HepG2 (cell line): ENCODE measurements at regions not wholly inside any gene's neighbourhood (a gene's known extent, or its start where the extent isn't known, plus 50 kb on each side); places are given as distances from the start of the nearest gene placed in this dataset.

ENCODE experiments used
- ATAC-seq: fragments of 200-7000 bp; cut with Tn5 transposase; 3 replicates; pipeline ENCODE4 v1.9.1; 2020; ENCODE audit warnings: mild to moderate bottlenecking, moderate library complexity
- BruUV-seq: library from RNA; stranded (reverse); fragments of 400-500 nt; replicated peaks from 2 replicates; lab custom pipeline; 2021; lab: Mats Ljungman, UMichigan
- CTCF ChIA-PET: fragments of 300-600 bp; formaldehyde crosslinking; extraction: SDS; loops from one replicate; lab custom pipeline; 2021; ENCODE audit warnings: low total read pairs, inconsistent platforms, low intra/inter-chr PET ratio; lab: Yijun Ruan, JAX
- POLR2A ChIA-PET: fragments of 350-600 bp; sonication (Branson Sonifier 250); formaldehyde crosslinking; loops from one replicate; lab custom pipeline; 2020; ENCODE audit warnings: antibody characterized with exemption, inconsistent platforms; lab: Yijun Ruan, JAX
- DNase-seq: peaks from one replicate; pipeline ENCODE4 v3.0.0-alpha.2; 2015; ENCODE audit warnings: low spot score
- FAIRE-seq: peaks from 3 replicates; lab custom pipeline; 2011; peaks lifted over from hg19 to GRCh38; lab: Jason Lieb, UNC
- H2AFZ ChIP-seq: one replicate; pipeline ENCODE4 v1.6.1; 2011; ENCODE audit warnings: low read length, inconsistent platforms
- H3K27ac ChIP-seq: fragments of 300-600 bp; 3 replicates; pipeline ENCODE4 v1.8.0; 2011; ENCODE audit warnings: mixed run types, mild to moderate bottlenecking, mixed read lengths, low read length, inconsistent platforms; ENCODE audit not compliant: insufficient read depth; ENCODE audit errors: extremely low read length
- H3K27me3 ChIP-seq, 2 experiments: fragments of 200-600 bp in 1 of 2; 2 replicates in 1 of 2; 3 replicates in 1 of 2; pipeline versions ENCODE4 v1.6.0 to v1.8.0; 2011; ENCODE audit warnings: low read length in 2 of 2, mild to moderate bottlenecking in 2 of 2, moderate library complexity in 2 of 2, inconsistent platforms in 1 of 2; ENCODE audit not compliant: insufficient read depth in 2 of 2, control insufficient read depth in 1 of 2
- H3K36me3 ChIP-seq, 2 experiments: fragments of 200-600 bp in 1 of 2; replicated peaks in 1 of 2; 2 replicates in 1 of 2; 3 replicates in 1 of 2; pipeline versions ENCODE4 v1.5.1 to v1.8.0; 2011; ENCODE audit warnings: low read length in 2 of 2, inconsistent platforms in 1 of 2; ENCODE audit not compliant: insufficient read depth in 2 of 2, control insufficient read depth in 1 of 2
- H3K4me1 ChIP-seq: 2 replicates; pipeline ENCODE4 v1.5.1; 2012; ENCODE audit warnings: low read length, inconsistent platforms; ENCODE audit not compliant: insufficient read depth
- H3K4me2 ChIP-seq: 2 replicates; pipeline ENCODE4 v1.6.0; 2011; ENCODE audit warnings: low read depth, low read length, inconsistent platforms
- H3K4me3 ChIP-seq, 3 experiments: fragments of 200-600 bp in 1 of 3; sonication (generic), shearing (Covaris generic) in 1 of 3; replicated peaks in 1 of 3; 2 replicates each; pipeline ENCODE4 v1.5.1; 2011 to 2016; ENCODE audit warnings: low read length in 3 of 3, inconsistent platforms in 2 of 3, low read depth in 2 of 3, mild to moderate bottlenecking in 2 of 3, control low read depth in 1 of 3, mixed read lengths in 1 of 3; ENCODE audit not compliant: insufficient read depth in 1 of 3
- H3K79me2 ChIP-seq: one replicate; pipeline ENCODE4 v1.6.1; 2011; ENCODE audit warnings: low read length, inconsistent platforms; ENCODE audit not compliant: insufficient read depth
- H3K9ac ChIP-seq: 2 replicates; pipeline ENCODE4 v1.6.0; 2011; ENCODE audit warnings: mild to moderate bottlenecking, low read depth, low read length, inconsistent platforms; ENCODE audit not compliant: insufficient read depth
- H3K9me3 ChIP-seq: 2 replicates; pipeline ENCODE4 v1.5.1; 2012; ENCODE audit warnings: mild to moderate bottlenecking, low read length
- H4K20me1 ChIP-seq: 2 replicates; pipeline ENCODE4 v1.6.0; 2011; ENCODE audit warnings: inconsistent platforms, mild to moderate bottlenecking, low read length, moderate library complexity; ENCODE audit not compliant: insufficient read depth
- ADNP ChIP-seq: sonication (generic); formaldehyde crosslinking; IDR thresholded peaks from 2 replicates; pipeline ENCODE4 v1.4.0; 2020; ENCODE audit warnings: missing genetic modification reagents
- BHLHE40 ChIP-seq: IDR thresholded peaks from 2 replicates; pipeline ENCODE4 v1.6.1; 2011; ENCODE audit warnings: low read length, improper control_type of control experiment
- NRL ChIP-seq: sonication (generic); formaldehyde crosslinking; IDR thresholded peaks from 2 replicates; pipeline ENCODE4 v1.5.0; 2020; ENCODE audit warnings: missing genetic modification reagents, mild to moderate bottlenecking, moderate library complexity, borderline replicate concordance
- TAF15 ChIP-seq: fragments of 200-400 bp; formaldehyde crosslinking; IDR thresholded peaks from one replicate; pipeline ENCODE4 v1.6.1; 2018; ENCODE audit warnings: mild to moderate bottlenecking, low read depth, low read length; ENCODE audit not compliant: poor library complexity, severe bottlenecking
- WIZ ChIP-seq: sonication (generic); formaldehyde crosslinking; IDR thresholded peaks from 2 replicates; pipeline ENCODE4 v1.5.1; 2020; ENCODE audit warnings: mild to moderate bottlenecking, missing genetic modification reagents
- ZBTB7A ChIP-seq: sonication (generic); formaldehyde crosslinking; IDR thresholded peaks from 2 replicates; pipeline ENCODE4 v1.8.0; 2022; ENCODE audit warnings: mild to moderate bottlenecking, missing genetic modification reagents
- ZC3H13 ChIP-seq: sonication (generic); formaldehyde crosslinking; IDR thresholded peaks from 2 replicates; pipeline ENCODE4 v1.8.1; 2023; ENCODE audit warnings: mild to moderate bottlenecking, missing genetic modification reagents, moderate library complexity
- ZFP36 ChIP-seq: fragments of 150-350 bp; IDR thresholded peaks from 2 replicates; pipeline ENCODE4 v1.6.1; 2018; ENCODE audit warnings: borderline replicate concordance, low read length, low read depth; ENCODE audit not compliant: partially characterized antibody
- ZFP62 ChIP-seq: sonication (generic); formaldehyde crosslinking; IDR thresholded peaks from 2 replicates; pipeline ENCODE4 v1.4.0; 2020; ENCODE audit warnings: missing genetic modification reagents
- ZKSCAN5 ChIP-seq: sonication (generic); formaldehyde crosslinking; IDR thresholded peaks from 2 replicates; pipeline ENCODE4 v1.5.1; 2020; ENCODE audit warnings: mild to moderate bottlenecking, missing genetic modification reagents
- ZNF790 ChIP-seq: sonication (generic); formaldehyde crosslinking; IDR thresholded peaks from 2 replicates; pipeline ENCODE4 v1.8.0; 2022; ENCODE audit warnings: missing genetic modification reagents, mild to moderate bottlenecking, borderline replicate concordance
- WGBS: methylation state at CpG from one replicate; pipeline ENCODE4 v1.1.6; 2017; ENCODE audit warnings: low lambda C conversion rate; 5-methylcytosine and 5-hydroxymethylcytosine counted together
- in situ Hi-C: cut with HindIII; loops from 2 replicates; pipeline ENCODE4 v1.10.0; 2017; ENCODE audit warnings: low pct_unique_long_range_greater_than_20kb; ENCODE audit not compliant: extremely low pct_ligation_motif_present
- intact Hi-C: fragments of 100-400 bp; cut with micrococcal nuclease; formaldehyde crosslinking; loops from one replicate; pipeline ENCODE4 v1.10.0; 2022; ENCODE audit not compliant: unreplicated experiment
- TF ChIP-seq, protein P1 (sequence below): sonication (generic); formaldehyde crosslinking; IDR thresholded peaks from 2 replicates; pipeline ENCODE4 v1.5.1; 2020; ENCODE audit warnings: mild to moderate bottlenecking, moderate library complexity, missing genetic modification reagents
- TF ChIP-seq, protein P2 (sequence below): sonication (generic); formaldehyde crosslinking; IDR thresholded peaks from 2 replicates; pipeline ENCODE4 v1.5.0; 2020; ENCODE audit warnings: mild to moderate bottlenecking, missing genetic modification reagents, borderline replicate concordance
- TF ChIP-seq, protein P3 (sequence below): sonication (generic); formaldehyde crosslinking; IDR thresholded peaks from 2 replicates; pipeline ENCODE4 v1.4.0; 2020; ENCODE audit warnings: missing genetic modification reagents
- TF ChIP-seq, protein P4 (sequence below): sonication (generic); formaldehyde crosslinking; IDR thresholded peaks from 2 replicates; pipeline ENCODE4 v1.8.0; 2023; ENCODE audit warnings: mild to moderate bottlenecking, missing genetic modification reagents

DNA sequence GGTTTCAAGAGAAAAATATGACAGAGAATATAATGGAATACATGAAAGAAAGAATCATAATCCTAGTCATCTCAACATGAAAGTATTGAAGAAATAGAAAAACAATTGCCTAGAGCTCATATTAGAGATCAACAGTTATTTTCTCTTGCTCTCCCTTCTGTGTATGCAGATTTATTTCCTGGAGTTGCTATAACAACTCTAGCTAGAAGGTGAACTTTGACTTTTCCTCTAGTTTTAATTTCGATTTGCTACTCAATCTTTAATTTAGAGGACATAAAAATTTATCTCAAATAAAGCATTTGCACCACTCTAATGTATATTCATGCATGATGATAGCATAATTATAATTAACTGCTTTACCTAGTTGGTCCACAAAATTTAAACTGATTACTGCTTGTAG is 84.6 kb upstream of the PICALM start:
- H3K27me3 ChIP-seq, result no peaks in the 10 kb centered on the region
- BruUV-seq, result no TSS peak
- no peaks in the 10 kb centered on the region for H4K20me1 ChIP-seq
- 0% methylated on average over 1 of the region's 1 CpG for WGBS
- ChIA-PET CTCF (no interaction called here), POLR2A (no interaction called here)
- in situ Hi-C loops (no loop called here), intact Hi-C loops (no loop called here)
- H3K4me3 ChIP-seq, result no peak overlapping the region
- no peak for FAIRE-seq
- no peak for ATAC-seq
- H2AFZ ChIP-seq, result no peak overlapping the region
- H3K27ac ChIP-seq, result no peak overlapping the region
- DNase-seq, result no peak
- H3K9me3 ChIP-seq, result no peaks in the 10 kb centered on the region
- no peak overlapping the region for H3K4me2 ChIP-seq
- H3K79me2 ChIP-seq, result no peaks in the 10 kb centered on the region
- H3K4me1 ChIP-seq, result peaks cover 5% of the 10 kb centered on the region; the same call in 1 of the 2 replicates
- H3K9ac ChIP-seq, result no peak overlapping the region
- no peaks in the 10 kb centered on the region for H3K36me3 ChIP-seq
- no peak for TF ChIP-seq ZNF790 (CRISPR knock-in tag)
- no peak for TF ChIP-seq TAF15
- TF ChIP-seq BHLHE40, result no peak
- TF ChIP-seq, protein P1, sequence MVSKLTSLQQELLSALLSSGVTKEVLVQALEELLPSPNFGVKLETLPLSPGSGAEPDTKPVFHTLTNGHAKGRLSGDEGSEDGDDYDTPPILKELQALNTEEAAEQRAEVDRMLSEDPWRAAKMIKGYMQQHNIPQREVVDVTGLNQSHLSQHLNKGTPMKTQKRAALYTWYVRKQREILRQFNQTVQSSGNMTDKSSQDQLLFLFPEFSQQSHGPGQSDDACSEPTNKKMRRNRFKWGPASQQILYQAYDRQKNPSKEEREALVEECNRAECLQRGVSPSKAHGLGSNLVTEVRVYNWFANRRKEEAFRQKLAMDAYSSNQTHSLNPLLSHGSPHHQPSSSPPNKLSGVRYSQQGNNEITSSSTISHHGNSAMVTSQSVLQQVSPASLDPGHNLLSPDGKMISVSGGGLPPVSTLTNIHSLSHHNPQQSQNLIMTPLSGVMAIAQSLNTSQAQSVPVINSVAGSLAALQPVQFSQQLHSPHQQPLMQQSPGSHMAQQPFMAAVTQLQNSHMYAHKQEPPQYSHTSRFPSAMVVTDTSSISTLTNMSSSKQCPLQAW (CRISPR knock-in tag), result no peak
- TF ChIP-seq ZFP36, result no peak
- no peak for TF ChIP-seq ZKSCAN5 (CRISPR knock-in tag)
- no peak for TF ChIP-seq ZFP62
- TF ChIP-seq, protein P2, sequence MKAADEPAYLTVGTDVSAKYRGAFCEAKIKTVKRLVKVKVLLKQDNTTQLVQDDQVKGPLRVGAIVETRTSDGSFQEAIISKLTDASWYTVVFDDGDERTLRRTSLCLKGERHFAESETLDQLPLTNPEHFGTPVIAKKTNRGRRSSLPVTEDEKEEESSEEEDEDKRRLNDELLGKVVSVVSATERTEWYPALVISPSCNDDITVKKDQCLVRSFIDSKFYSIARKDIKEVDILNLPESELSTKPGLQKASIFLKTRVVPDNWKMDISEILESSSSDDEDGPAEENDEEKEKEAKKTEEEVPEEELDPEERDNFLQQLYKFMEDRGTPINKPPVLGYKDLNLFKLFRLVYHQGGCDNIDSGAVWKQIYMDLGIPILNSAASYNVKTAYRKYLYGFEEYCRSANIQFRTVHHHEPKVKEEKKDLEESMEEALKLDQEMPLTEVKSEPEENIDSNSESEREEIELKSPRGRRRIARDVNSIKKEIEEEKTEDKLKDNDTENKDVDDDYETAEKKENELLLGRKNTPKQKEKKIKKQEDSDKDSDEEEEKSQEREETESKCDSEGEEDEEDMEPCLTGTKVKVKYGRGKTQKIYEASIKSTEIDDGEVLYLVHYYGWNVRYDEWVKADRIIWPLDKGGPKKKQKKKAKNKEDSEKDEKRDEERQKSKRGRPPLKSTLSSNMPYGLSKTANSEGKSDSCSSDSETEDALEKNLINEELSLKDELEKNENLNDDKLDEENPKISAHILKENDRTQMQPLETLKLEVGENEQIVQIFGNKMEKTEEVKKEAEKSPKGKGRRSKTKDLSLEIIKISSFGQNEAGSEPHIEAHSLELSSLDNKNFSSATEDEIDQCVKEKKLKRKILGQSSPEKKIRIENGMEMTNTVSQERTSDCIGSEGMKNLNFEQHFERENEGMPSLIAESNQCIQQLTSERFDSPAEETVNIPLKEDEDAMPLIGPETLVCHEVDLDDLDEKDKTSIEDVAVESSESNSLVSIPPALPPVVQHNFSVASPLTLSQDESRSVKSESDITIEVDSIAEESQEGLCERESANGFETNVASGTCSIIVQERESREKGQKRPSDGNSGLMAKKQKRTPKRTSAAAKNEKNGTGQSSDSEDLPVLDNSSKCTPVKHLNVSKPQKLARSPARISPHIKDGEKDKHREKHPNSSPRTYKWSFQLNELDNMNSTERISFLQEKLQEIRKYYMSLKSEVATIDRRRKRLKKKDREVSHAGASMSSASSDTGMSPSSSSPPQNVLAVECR, result no peak
- no peak for TF ChIP-seq WIZ (CRISPR knock-in tag)
- TF ChIP-seq, protein P3, sequence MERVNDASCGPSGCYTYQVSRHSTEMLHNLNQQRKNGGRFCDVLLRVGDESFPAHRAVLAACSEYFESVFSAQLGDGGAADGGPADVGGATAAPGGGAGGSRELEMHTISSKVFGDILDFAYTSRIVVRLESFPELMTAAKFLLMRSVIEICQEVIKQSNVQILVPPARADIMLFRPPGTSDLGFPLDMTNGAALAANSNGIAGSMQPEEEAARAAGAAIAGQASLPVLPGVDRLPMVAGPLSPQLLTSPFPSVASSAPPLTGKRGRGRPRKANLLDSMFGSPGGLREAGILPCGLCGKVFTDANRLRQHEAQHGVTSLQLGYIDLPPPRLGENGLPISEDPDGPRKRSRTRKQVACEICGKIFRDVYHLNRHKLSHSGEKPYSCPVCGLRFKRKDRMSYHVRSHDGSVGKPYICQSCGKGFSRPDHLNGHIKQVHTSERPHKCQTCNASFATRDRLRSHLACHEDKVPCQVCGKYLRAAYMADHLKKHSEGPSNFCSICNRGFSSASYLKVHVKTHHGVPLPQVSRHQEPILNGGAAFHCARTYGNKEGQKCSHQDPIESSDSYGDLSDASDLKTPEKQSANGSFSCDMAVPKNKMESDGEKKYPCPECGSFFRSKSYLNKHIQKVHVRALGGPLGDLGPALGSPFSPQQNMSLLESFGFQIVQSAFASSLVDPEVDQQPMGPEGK (CRISPR knock-in tag), result no peak
- TF ChIP-seq ADNP (CRISPR knock-in tag), result no peak
- TF ChIP-seq ZC3H13 (CRISPR knock-in tag), result no peak
- TF ChIP-seq ZBTB7A (CRISPR knock-in tag), result no peak
- TF ChIP-seq NRL, result no peak
- TF ChIP-seq, protein P4, sequence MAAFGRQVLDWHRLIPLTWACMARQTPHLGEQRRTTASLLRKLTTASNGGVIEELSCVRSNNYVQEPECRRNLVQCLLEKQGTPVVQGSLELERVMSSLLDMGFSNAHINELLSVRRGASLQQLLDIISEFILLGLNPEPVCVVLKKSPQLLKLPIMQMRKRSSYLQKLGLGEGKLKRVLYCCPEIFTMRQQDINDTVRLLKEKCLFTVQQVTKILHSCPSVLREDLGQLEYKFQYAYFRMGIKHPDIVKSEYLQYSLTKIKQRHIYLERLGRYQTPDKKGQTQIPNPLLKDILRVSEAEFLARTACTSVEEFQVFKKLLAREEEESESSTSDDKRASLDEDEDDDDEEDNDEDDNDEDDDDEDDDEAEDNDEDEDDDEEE (CRISPR knock-in tag), result no peak
